Breast epithelium (tissue), 4 donors: ENCODE measurements at regions not wholly inside any gene's neighbourhood (a gene's known extent, or its start where the extent isn't known, plus 50 kb on each side); places are given as distances from the start of the nearest gene placed in this dataset.

Experiments
- DNase-seq, 2 donors: peaks; one replicate each; pipeline ENCODE4 v3.0.0-alpha.2; 2019; ENCODE audit warnings: low spot score in 2 of 2
- H3K27ac ChIP-seq, 2 donors: fragments of 200-600 bp; sonication (generic) in 1 of 2; one replicate each; pipeline ENCODE4 v1.5.1; 2016 to 2019; ENCODE audit warnings: mild to moderate bottlenecking in 1 of 2
- H3K27me3 ChIP-seq, 2 donors: fragments of 200-600 bp; sonication (generic) in 1 of 2; one replicate each; pipeline versions ENCODE4 v1.5.1 to v1.6.0; 2017 to 2019; ENCODE audit warnings: control low read depth in 1 of 2, mild to moderate bottlenecking in 1 of 2
- H3K36me3 ChIP-seq: fragments of 200-600 bp; one replicate; pipeline ENCODE4 v1.5.1; 2019
- H3K4me1 ChIP-seq, 2 donors: fragments of 200-600 bp; sonication (generic); one replicate each; pipeline ENCODE4 v1.5.1; 2016 to 2019; ENCODE audit warnings: control low read depth in 1 of 2
- H3K4me3 ChIP-seq, 3 donors: fragments of 200-600 bp; sonication (generic); 1 replicate in 2 of 3; 2 replicates in 1 of 3; pipeline ENCODE4 v1.5.1; 2016 to 2019; ENCODE audit warnings: mild to moderate bottlenecking in 3 of 3, moderate library complexity in 2 of 3
- H3K9me3 ChIP-seq, 2 donors: fragments of 200-600 bp; sonication (generic) in 1 of 2; one replicate each; pipeline ENCODE4 v1.5.1; 2016 to 2019; ENCODE audit warnings: control low read depth in 1 of 2
- POLR2A ChIP-seq: fragments of 450-650 bp; IDR thresholded peaks from one replicate; pipeline ENCODE4 v1.6.1; 2016; ENCODE audit warnings: antibody characterized with exemption, mild to moderate bottlenecking, moderate library complexity
- POLR2AphosphoS5 ChIP-seq, 3 donors: sonication (generic); formaldehyde crosslinking; IDR thresholded peaks; one replicate each; pipeline ENCODE4 v1.6.1; 2017; ENCODE audit warnings: antibody characterized with exemption in 3 of 3
- intact Hi-C: fragments of 100-400 bp; cut with DNase I; formaldehyde crosslinking; loops from one replicate; pipeline ENCODE4 v1.15.1; 2023; ENCODE audit warnings: low total_unique reads
- TF ChIP-seq, protein P1 (sequence below), 3 donors: fragments of 450-650 bp; IDR thresholded peaks; one replicate each; pipeline ENCODE4 v1.5.1; 2016 to 2017; ENCODE audit warnings: antibody characterized with exemption in 3 of 3, mild to moderate bottlenecking in 3 of 3, moderate library complexity in 3 of 3

- TF ChIP-seq, protein P1, sequence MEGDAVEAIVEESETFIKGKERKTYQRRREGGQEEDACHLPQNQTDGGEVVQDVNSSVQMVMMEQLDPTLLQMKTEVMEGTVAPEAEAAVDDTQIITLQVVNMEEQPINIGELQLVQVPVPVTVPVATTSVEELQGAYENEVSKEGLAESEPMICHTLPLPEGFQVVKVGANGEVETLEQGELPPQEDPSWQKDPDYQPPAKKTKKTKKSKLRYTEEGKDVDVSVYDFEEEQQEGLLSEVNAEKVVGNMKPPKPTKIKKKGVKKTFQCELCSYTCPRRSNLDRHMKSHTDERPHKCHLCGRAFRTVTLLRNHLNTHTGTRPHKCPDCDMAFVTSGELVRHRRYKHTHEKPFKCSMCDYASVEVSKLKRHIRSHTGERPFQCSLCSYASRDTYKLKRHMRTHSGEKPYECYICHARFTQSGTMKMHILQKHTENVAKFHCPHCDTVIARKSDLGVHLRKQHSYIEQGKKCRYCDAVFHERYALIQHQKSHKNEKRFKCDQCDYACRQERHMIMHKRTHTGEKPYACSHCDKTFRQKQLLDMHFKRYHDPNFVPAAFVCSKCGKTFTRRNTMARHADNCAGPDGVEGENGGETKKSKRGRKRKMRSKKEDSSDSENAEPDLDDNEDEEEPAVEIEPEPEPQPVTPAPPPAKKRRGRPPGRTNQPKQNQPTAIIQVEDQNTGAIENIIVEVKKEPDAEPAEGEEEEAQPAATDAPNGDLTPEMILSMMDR (IDR thresholded peaks at IDR 0.05), result no peak
- TF ChIP-seq POLR2A, result no peak
- TF ChIP-seq POLR2AphosphoS5 (IDR thresholded peaks at IDR 0.05), result no peak
- no peak for DNase-seq
These were observed 105.2 kb upstream of the RESF1 start for GRCh38 chr12:31853977-31854376.

GRCh38 chr12:31853520-31853919, 105.7 kb upstream of the RESF1 start:
- no peak for DNase-seq
- H3K36me3 ChIP-seq, result no peaks in the 10 kb centered on the region
- intact Hi-C loops, result no loop called here
- no peaks in the 10 kb centered on the region for H3K27me3 ChIP-seq
- H3K4me3 ChIP-seq, result no peak overlapping the region
- peaks cover 0 to 28% of the 10 kb centered on the region in 2 donors for H3K9me3 ChIP-seq
- no peak overlapping the region for H3K27ac ChIP-seq
- no peaks in the 10 kb centered on the region for H3K4me1 ChIP-seq
- no peak for TF ChIP-seq POLR2A

More at GRCh38 chr12:31853977-31854376, 105.2 kb upstream of the RESF1 start:
- H3K27me3 ChIP-seq, result no peaks in the 10 kb centered on the region
- no peak overlapping the region for H3K4me3 ChIP-seq
- intact Hi-C loops, result no loop called here
- H3K36me3 ChIP-seq, result no peaks in the 10 kb centered on the region
- H3K4me1 ChIP-seq, result no peaks in the 10 kb centered on the region
- no peak overlapping the region for H3K27ac ChIP-seq
- peaks cover 0 to 23% of the 10 kb centered on the region in 2 donors for H3K9me3 ChIP-seq

DNA sequence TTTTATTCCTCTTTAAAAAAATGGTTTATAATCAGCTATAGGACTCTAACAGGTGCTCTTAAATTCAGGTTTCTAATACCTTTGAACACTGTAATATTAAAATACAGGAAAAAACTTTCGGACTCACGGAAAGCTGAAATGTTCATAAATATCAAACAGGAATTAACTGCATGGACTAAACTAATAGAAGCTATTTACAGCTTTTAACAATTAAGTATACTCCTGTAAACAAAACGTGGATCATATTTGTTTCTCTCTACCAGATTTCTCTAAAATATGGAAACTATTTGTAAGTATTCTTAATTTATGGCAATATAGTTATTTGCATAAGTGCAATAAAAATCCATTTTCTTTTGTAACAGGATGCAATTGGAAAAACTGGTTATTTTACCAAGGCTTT, 108.9 kb upstream of the RESF1 start:
- Histone ChIP-seq H3K4me3 (no peak overlapping the region), H3K9me3 (peaks cover 0 to 37% of the 10 kb centered on the region in 2 donors), H3K27me3 (no peaks in the 10 kb centered on the region), H3K36me3 (no peaks in the 10 kb centered on the region), H3K4me1 (no peaks in the 10 kb centered on the region), H3K27ac (no peak overlapping the region)
- no peak for DNase-seq
- intact Hi-C loops, result no loop called here
- TF ChIP-seq POLR2A (no peak), POLR2AphosphoS5 (IDR thresholded peaks at IDR 0.05) (no peak)
- TF ChIP-seq, protein P1 (IDR thresholded peaks at IDR 0.05), result no peak

- DNase-seq, result no peak
- peaks cover 0 to 37% of the 10 kb centered on the region in 2 donors for H3K9me3 ChIP-seq
- intact Hi-C loops, result no loop called here
These were observed 110.0 kb upstream of the RESF1 start for GRCh38 chr12:31849090-31849687.

GRCh38 chr12:31846405-31846804, 112.8 kb upstream of the RESF1 start:
- Histone ChIP-seq H3K36me3 (no peaks in the 10 kb centered on the region), H3K27me3 (no peaks in the 10 kb centered on the region), H3K4me1 (no peaks in the 10 kb centered on the region), H3K9me3 (peaks cover 0 to 37% of the 10 kb centered on the region in 2 donors), H3K27ac (no peak overlapping the region), H3K4me3 (no peak overlapping the region)
- TF ChIP-seq POLR2AphosphoS5 (IDR thresholded peaks at IDR 0.05), result no peak
- TF ChIP-seq POLR2A, result no peak
- TF ChIP-seq, protein P1 (IDR thresholded peaks at IDR 0.05), result no peak
- intact Hi-C loops, result no loop called here
- no peak for DNase-seq

More at GRCh38 chr12:31849090-31849687, 110.0 kb upstream of the RESF1 start:
- TF ChIP-seq POLR2AphosphoS5 (IDR thresholded peaks at IDR 0.05) (no peak), POLR2A (no peak)
- TF ChIP-seq, protein P1 (IDR thresholded peaks at IDR 0.05), result no peak
- no peaks in the 10 kb centered on the region for H3K4me1 ChIP-seq
- H3K36me3 ChIP-seq, result no peaks in the 10 kb centered on the region
- no peak overlapping the region for H3K4me3 ChIP-seq
- H3K27me3 ChIP-seq, result no peaks in the 10 kb centered on the region
- H3K27ac ChIP-seq, result no peak overlapping the region
